ENCODE measurements at regions not wholly inside any gene's neighbourhood (a gene's known extent, or its start where the extent isn't known, plus 50 kb on each side); places are given as distances from the start of the nearest gene placed in this dataset.

DNA sequence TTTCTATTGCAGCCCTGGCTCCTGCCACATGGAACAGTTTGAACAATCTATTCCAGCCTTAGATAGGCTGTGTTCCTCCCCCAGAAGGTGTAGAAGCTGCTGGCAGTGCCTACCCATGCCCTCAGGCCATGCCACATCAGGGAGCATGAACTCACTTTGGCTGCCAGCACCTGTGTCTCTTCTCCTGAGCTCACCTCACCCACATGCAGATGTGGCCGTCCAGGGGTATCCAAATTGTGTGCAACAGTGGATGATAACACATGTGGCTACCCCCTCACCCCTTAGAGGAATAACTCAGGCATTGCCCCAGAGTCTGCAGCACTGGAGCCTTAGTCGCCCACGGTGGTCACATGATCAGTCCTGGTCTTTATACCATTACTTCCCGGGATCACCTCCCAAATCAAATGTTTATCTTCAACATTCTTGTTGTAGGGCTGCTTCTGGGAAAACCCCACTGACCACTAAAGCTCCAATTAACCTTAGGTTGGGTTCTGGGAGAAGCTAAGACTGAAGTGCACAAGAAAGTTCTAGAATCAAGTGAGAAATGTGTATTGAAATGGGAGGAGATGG, 110.4 kb downstream of the BANF2 start:
- no peak for TF ChIP-seq EZH2 (IDR thresholded peaks at IDR 0.05; ENCODE audit: insufficient read depth, poor library complexity, severe bottlenecking)
- TF ChIP-seq EZH2phosphoT487 (IDR thresholded peaks at IDR 0.05; ENCODE audit: insufficient read depth, low read depth): no peak
